SU-DHL-6 (cell line): ENCODE measurements at regions not wholly inside any gene's neighbourhood (a gene's known extent, or its start where the extent isn't known, plus 50 kb on each side); places are given as distances from the start of the nearest gene placed in this dataset.

ENCODE experiments used
- CTCF ChIP-seq: fragments of 200-600 bp; sonication (generic); IDR thresholded peaks from one replicate; pipeline ENCODE4 v1.5.1; 2017; ENCODE audit warnings: antibody characterized with exemption, mild to moderate bottlenecking, low read length, moderate library complexity; ENCODE audit not compliant: insufficient read depth, poor library complexity, severe bottlenecking
- EZH2phosphoT487 ChIP-seq: fragments of 200-600 bp; sonication (generic), shearing (Covaris generic); conservative IDR thresholded peaks from 2 replicates; pipeline ENCODE4 v1.6.1; 2018; ENCODE audit warnings: mild to moderate bottlenecking, antibody characterized with exemption, low read length, moderate library complexity, mixed read lengths

GRCh38 chr2:194257095-194257494, 1399.9 kb upstream of the SLC39A10 start:
- TF ChIP-seq CTCF (no peak), EZH2phosphoT487 (no peak)
